ENCODE measurements at regions not wholly inside any gene's neighbourhood (a gene's known extent, or its start where the extent isn't known, plus 50 kb on each side); places are given as distances from the start of the nearest gene placed in this dataset.
"Not testable (repeated sequence)": the region's sequence is repeated elsewhere in the genome, so short reads cannot be mapped to it uniquely, and the experiment has no call there.

GRCh38 chr12:131659976-131660375, 50.9 kb upstream of the SFSWAP start:
- not testable (repeated sequence) for TF ChIP-seq CTCF (IDR thresholded peaks at IDR 0.05; ENCODE audit: low read length); EZH2 (IDR thresholded peaks at IDR 0.05; ENCODE audit: borderline replicate concordance, low read length)

All from OCI-LY1 (cell line).